Common myeloid progenitor, CD34-positive (primary cell): ENCODE measurements at regions not wholly inside any gene's neighbourhood (a gene's known extent, or its start where the extent isn't known, plus 50 kb on each side); places are given as distances from the start of the nearest gene placed in this dataset.

Experiments
- CTCF ChIA-PET: fragments of 350-600 bp; sonication (Branson Sonifier 250); formaldehyde crosslinking; loops from one replicate; lab custom pipeline; 2021; ENCODE audit warnings: antibody characterized with exemption; lab: Charles Lee
- POLR2A ChIA-PET: fragments of 350-600 bp; sonication (Branson Sonifier 250); formaldehyde crosslinking; loops from one replicate; lab custom pipeline; 2021; ENCODE audit warnings: antibody characterized with exemption; lab: Charles Lee
- DNase-seq, 3 donors: peaks; one replicate each; pipeline versions ENCODE4 v3.0.0 to v3.0.0-alpha.2; 2013
- H3K27ac ChIP-seq, 2 experiments: 1 replicate in 1 of 2; 2 replicates in 1 of 2; pipeline ENCODE4 v1.7.0; 2013; ENCODE audit warnings: inconsistent platforms in 2 of 2, low read length in 2 of 2, mild to moderate bottlenecking in 2 of 2, low read depth in 1 of 2, moderate library complexity in 1 of 2; ENCODE audit not compliant: severe bottlenecking in 2 of 2, insufficient read depth in 1 of 2, poor library complexity in 1 of 2
- H3K27me3 ChIP-seq, 5 experiments: replicated peaks in 2 of 5; 1 replicate in 3 of 5; 2 replicates in 2 of 5; pipeline versions ENCODE4 v1.6.1 to v1.7.0; 2013; ENCODE audit warnings: low read length in 4 of 5, mild to moderate bottlenecking in 2 of 5, moderate library complexity in 2 of 5, inconsistent platforms in 1 of 5; ENCODE audit not compliant: insufficient read depth in 5 of 5, control insufficient read depth in 4 of 5
- H3K36me3 ChIP-seq, 4 experiments: 1 replicate in 2 of 4; 2 replicates in 2 of 4; pipeline versions ENCODE4 v1.6.1 to v1.7.0; 2013; ENCODE audit warnings: low read length in 3 of 4, control low read depth in 1 of 4, mild to moderate bottlenecking in 1 of 4; ENCODE audit not compliant: control insufficient read depth in 4 of 4, insufficient read depth in 4 of 4
- H3K4me1 ChIP-seq, 4 experiments: 1 replicate in 3 of 4; 2 replicates in 1 of 4; pipeline versions ENCODE4 v1.6.1 to v1.7.1; 2013; ENCODE audit warnings: low read length in 3 of 4, mild to moderate bottlenecking in 3 of 4, control low read depth in 1 of 4, inconsistent platforms in 1 of 4, moderate library complexity in 1 of 4; ENCODE audit not compliant: control insufficient read depth in 4 of 4, insufficient read depth in 4 of 4; ENCODE audit errors: control extremely low read depth in 1 of 4
- H3K4me3 ChIP-seq, 7 experiments: 1 replicate in 4 of 7; 2 replicates in 3 of 7; pipeline versions ENCODE4 v1.5.1 to v1.7.0; 2013; ENCODE audit warnings: mild to moderate bottlenecking in 7 of 7, low read length in 6 of 7, moderate library complexity in 6 of 7, inconsistent platforms in 2 of 7, low read depth in 2 of 7, control low read depth in 1 of 7; ENCODE audit not compliant: insufficient read depth in 4 of 7, control insufficient read depth in 1 of 7; ENCODE audit errors: extremely low read depth in 1 of 7
- H3K9me3 ChIP-seq, 5 experiments: 1 replicate in 4 of 5; 2 replicates in 1 of 5; pipeline versions ENCODE4 v1.6.1 to v1.7.1; 2013; ENCODE audit warnings: low read length in 4 of 5, mild to moderate bottlenecking in 2 of 5, inconsistent platforms in 1 of 5, low read depth in 1 of 5, moderate library complexity in 1 of 5; ENCODE audit not compliant: control insufficient read depth in 4 of 5, insufficient read depth in 2 of 5; ENCODE audit errors: control extremely low read depth in 1 of 5
- WGBS: methylation state at CpG from one replicate; pipeline ENCODE4 v1.1.5; 2013; ENCODE audit not compliant: insufficient coverage; 5-methylcytosine and 5-hydroxymethylcytosine counted together

- H3K4me1 ChIP-seq: no peaks in the 10 kb centered on the region
- H3K9me3 ChIP-seq: no peaks in the 10 kb centered on the region
- H3K27ac ChIP-seq: no peak overlapping the region
- ChIA-PET CTCF (no interaction called here), POLR2A (no interaction called here)
- H3K27me3 ChIP-seq: no peaks in the 10 kb centered on the region
- no peak overlapping the region for H3K4me3 ChIP-seq
- 95% methylated on average over 2 of the region's 2 CpGs for WGBS
- no peak for DNase-seq
- H3K36me3 ChIP-seq: no peaks in the 10 kb centered on the region
Measured at GRCh38 chr6:62626661-62627060, 340.6 kb upstream of the KHDRBS2 start.

DNA sequence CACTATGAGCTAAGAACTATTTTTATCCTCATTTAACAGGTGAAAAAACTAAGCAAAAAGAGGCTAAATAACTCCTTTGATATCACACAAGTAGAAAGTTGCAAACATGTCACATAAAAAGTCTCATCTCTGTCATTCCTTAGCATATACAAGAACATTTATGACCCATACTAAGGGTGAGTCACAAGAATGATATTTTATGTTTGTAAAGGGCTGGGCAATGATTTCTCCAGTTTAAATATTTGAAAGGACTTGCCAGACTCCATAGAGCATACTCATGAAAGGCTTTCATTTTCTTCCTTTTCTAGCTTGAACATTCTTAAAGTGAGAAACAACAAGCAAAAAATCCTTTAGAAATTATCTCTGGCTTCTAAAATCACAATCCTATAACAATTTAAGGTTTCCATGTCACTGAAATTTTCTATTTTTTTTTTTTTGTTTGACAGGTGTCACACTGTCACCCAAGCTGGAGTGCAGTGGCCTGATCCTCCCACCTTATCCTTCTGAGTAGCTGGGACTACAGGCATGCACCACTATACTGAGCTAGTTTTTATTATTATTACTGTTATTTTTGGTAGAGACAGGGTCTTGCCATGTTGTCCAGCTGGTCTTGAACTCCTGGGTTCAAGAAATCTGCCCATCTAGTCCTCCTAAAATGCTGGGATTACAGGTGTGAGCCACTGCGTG, 338.0 kb upstream of the KHDRBS2 start:
- Histone ChIP-seq H3K36me3 (no peaks in the 10 kb centered on the region), H3K27ac (no peak overlapping the region), H3K9me3 (no peaks in the 10 kb centered on the region), H3K4me1 (no peaks in the 10 kb centered on the region), H3K27me3 (no peaks in the 10 kb centered on the region), H3K4me3 (no peak overlapping the region)
- DNase-seq: no peak
- CTCF ChIA-PET: no interaction called here
- POLR2A ChIA-PET: no interaction called here
- no CpG with 5 or more reads among the region's 1 CpG for WGBS

DNA sequence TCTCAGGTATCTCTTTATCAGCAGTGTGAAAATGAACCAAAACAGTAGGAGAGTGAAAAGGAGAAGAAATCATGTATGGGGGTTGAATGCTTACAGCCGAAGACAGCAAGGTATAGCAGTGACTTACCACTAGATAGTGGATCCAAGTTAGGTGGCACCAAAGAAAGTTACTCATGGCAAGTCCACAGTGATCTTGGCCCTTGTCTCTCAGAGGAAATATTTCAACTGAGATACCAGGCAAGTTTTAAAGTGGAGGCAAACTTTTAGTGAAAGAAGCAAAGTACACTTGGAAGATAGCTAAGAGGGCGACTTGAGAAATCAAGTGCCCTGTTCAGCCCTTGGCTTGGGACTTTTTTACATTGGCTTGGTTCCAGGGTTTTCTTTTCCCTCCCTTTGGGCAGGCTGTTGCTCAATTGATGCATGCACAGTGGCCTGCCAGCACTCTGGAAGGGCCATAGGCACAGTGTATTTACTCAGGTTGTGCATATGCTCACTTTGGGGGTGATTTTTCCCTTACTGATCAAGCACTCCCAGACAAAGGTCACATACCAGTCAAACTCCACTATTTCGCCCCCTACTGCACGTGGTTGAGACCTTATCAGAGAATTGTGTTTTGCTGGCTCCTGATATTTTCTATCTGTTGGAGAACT, 329.5 kb upstream of the KHDRBS2 start:
- Histone ChIP-seq H3K27ac (no peak overlapping the region), H3K36me3 (no peaks in the 10 kb centered on the region), H3K9me3 (no peaks in the 10 kb centered on the region), H3K4me3 (no peak overlapping the region), H3K27me3 (no peaks in the 10 kb centered on the region), H3K4me1 (no peaks in the 10 kb centered on the region)
- DNase-seq: no peak
- 95% methylated on average over 3 of the region's 4 CpGs for WGBS
- POLR2A ChIA-PET: no interaction called here
- CTCF ChIA-PET: no interaction called here

DNA sequence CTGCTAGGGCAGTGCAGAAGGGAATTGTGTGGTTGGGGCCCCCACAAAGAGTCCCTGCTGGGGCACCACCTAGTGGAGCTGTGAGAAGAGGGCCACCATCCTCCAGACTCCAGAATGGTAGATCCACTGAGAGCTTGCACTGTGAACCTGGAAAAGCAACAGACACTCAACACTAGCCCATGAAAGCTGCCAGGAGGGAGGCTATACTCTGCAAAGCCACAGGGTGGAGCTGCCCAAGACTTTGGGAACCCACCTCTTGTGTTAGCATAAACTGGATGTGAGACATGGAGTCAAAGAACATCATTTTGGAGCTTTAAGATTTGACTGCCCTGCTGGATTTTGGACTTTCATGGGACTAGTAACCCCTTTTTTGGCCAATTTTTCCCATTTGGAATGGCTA, 328.4 kb upstream of the KHDRBS2 start:
- H3K36me3 ChIP-seq: no peaks in the 10 kb centered on the region
- no peaks in the 10 kb centered on the region for H3K27me3 ChIP-seq
- H3K4me3 ChIP-seq: no peak overlapping the region
- POLR2A ChIA-PET: no interaction called here
- no peak overlapping the region for H3K27ac ChIP-seq
- DNase-seq: no peak
- CTCF ChIA-PET: no interaction called here
- H3K9me3 ChIP-seq: no peaks in the 10 kb centered on the region
- H3K4me1 ChIP-seq: no peaks in the 10 kb centered on the region

GRCh38 chr6:62613928-62614327, 327.9 kb upstream of the KHDRBS2 start:
- CTCF ChIA-PET: no interaction called here
- Histone ChIP-seq H3K27ac (no peak overlapping the region), H3K36me3 (no peaks in the 10 kb centered on the region), H3K9me3 (no peaks in the 10 kb centered on the region), H3K4me3 (no peak overlapping the region), H3K4me1 (no peaks in the 10 kb centered on the region), H3K27me3 (no peaks in the 10 kb centered on the region)
- POLR2A ChIA-PET: no interaction called here
- 100% methylated on average over 1 of the region's 3 CpGs for WGBS
- no peak for DNase-seq

GRCh38 chr6:62612471-62612870, 326.4 kb upstream of the KHDRBS2 start:
- WGBS: 92% methylated on average over 3 of the region's 3 CpGs
- H3K9me3 ChIP-seq: no peaks in the 10 kb centered on the region
- CTCF ChIA-PET: no interaction called here
- H3K36me3 ChIP-seq: no peaks in the 10 kb centered on the region
- H3K27me3 ChIP-seq: no peaks in the 10 kb centered on the region
- H3K27ac ChIP-seq: no peak overlapping the region
- DNase-seq: no peak
- H3K4me1 ChIP-seq: no peaks in the 10 kb centered on the region
- POLR2A ChIA-PET: no interaction called here
- H3K4me3 ChIP-seq: no peak overlapping the region

DNA sequence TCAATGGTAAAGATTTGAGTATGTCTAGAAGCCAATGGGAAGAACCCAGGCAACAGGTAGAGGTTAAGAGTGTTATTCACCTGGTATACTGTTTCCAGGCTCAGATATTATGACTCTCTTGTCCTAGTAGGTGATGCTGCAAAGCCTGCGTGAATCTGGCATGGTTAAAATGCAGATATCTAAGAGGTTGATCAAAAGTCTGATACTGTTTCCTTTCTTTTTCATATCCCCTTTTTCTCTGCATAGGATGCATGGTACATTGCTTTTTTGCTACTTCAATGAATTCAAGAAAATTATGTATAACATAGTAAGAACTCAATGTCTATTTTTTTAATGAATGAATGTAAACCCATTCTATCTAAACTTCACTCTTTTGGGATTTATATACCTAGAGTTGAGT, 284.3 kb upstream of the KHDRBS2 start:
- Histone ChIP-seq H3K36me3 (no peaks in the 10 kb centered on the region), H3K27me3 (no peaks in the 10 kb centered on the region), H3K27ac (no peak overlapping the region), H3K9me3 (no peaks in the 10 kb centered on the region), H3K4me1 (no peaks in the 10 kb centered on the region), H3K4me3 (no peak overlapping the region)
- ChIA-PET CTCF (no interaction called here), POLR2A (no interaction called here)
- WGBS: no CpG with 5 or more reads among the region's 1 CpG
- no peak for DNase-seq
